NOMO-1 treated with dmso at 0.1 percent for 144 hours (cell line): ENCODE measurements at regions not wholly inside any gene's neighbourhood (a gene's known extent, or its start where the extent isn't known, plus 50 kb on each side); places are given as distances from the start of the nearest gene placed in this dataset.
"Not testable (repeated sequence)": the region's sequence is repeated elsewhere in the genome, so short reads cannot be mapped to it uniquely, and the experiment has no call there.

Experiments
- DNase-seq: peaks from one replicate; lab custom pipeline; 2025; ENCODE audit not compliant: unreplicated experiment; lab: John Stamatoyannopoulos, UW

DNA sequence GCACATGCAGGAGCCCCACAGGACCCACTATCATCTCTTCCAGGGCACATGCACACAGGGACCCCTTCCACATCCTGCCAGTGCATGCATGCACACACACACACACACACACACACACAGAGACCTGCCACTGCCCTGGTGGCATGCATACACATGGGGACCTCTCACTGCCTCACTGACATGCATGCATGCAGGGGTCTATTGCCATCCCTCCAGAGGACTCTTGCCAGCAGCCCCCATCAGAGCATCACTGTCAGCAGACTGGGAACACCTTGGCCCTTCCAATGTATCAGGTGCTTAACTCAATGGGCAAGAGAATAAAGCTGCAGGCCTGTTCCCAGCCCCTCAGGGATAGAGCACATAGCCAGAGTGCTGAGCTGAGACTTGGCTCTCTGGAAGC, 433.6 kb upstream of the PPP1R2C start:
- DNase-seq: no peak

DNA sequence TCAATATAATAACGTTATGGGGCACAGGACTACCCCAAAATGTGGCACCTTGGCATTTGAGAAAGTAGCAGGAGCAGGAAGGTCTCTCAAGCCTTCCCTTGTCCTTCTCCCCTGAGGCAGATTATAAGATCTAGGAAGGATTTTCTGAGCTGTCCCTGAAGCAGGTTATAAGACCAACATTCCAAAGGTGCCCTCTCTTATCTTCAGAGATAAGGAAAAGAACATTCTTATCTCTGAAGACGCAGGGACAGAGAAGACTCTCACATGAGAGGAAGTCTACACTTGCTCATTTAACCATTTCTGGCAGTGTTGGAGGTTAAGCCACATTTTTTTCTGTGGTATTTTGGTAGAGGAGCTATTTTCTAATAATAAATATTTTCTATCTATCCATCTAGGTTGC, 437.9 kb upstream of the MAOA start:
- DNase-seq: no peak

DNA sequence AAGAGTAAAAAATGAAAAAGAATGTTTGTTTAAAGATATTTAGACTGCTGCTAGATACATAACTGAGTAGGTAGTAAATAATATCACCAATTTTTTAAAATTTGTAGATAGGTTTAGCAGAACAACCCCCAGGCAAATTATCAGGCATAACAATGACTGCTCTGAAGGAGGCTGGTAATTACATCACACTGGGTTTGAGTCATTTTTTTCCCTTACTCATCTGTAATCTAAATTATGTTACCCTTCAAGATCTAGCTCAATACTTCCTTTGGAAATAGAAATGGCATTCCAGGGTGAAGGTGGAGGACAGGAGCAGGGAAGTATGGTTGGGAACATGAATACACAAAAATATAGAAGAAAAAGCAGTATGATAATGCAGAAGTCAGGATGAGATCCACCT, 431.6 kb upstream of the MAOA start:
- DNase-seq: no peak

DNA sequence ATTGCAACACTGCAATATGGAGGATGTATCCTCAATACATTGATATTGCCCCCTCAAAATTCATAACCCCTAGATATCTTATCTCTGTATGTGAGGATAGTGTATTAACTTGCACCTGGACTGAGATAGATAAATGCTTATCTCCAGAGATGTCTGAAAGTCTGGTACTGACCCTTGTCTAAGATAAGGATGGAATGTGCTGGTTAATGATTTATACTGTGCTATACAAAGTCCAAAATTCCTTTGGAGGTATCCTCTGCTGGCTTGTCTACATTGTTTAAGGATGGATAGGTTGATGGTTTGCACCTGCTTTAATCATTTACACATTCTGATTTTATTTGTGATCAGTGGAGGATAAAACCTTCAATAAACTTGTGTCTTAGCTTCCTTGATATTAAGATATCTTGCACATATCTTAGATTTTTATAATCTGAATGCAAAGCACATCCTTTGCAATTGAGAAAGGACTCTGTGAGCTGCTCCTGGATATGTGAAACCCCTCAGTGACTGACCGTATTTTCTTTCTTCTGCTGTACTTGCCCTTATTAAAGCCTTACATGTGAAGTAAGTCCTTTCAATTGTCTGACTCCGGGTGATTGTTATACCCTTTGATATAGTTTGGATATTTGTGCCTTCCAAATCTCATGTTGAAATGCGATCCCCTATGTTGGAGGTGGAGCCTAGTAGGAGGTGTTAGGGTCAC, 430.3 kb upstream of the MAOA start:
- DNase-seq: no peak

- DNase-seq: no peak
Measured at GRCh38 chrX:43238461-43238945, 417.6 kb upstream of the MAOA start.

GRCh38 chrX:43239356-43239755, 416.7 kb upstream of the MAOA start:
- no peak for DNase-seq

DNA sequence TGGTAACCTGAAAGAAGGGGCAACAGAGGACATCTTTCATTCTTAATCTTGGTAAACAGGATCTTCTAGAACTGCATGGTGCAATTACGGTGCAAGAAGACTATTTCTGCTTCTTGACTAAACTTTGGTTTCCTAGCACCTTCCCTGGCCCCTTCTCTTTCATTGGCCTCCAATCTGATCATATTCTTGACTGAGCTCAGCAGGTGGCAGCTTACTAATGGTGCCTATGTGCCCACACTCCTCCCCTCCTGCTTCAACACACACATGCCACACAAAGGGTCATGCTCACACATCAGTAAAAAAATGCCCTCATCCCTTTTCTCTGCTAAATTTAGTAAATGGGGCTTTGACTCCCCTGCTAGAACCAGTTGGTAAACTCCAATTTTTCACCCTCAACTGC, 400.5 kb upstream of the MAOA start:
- DNase-seq: no peak

GRCh38 chrX:43266487-43266886, 389.6 kb upstream of the MAOA start:
- no peak for DNase-seq

DNA sequence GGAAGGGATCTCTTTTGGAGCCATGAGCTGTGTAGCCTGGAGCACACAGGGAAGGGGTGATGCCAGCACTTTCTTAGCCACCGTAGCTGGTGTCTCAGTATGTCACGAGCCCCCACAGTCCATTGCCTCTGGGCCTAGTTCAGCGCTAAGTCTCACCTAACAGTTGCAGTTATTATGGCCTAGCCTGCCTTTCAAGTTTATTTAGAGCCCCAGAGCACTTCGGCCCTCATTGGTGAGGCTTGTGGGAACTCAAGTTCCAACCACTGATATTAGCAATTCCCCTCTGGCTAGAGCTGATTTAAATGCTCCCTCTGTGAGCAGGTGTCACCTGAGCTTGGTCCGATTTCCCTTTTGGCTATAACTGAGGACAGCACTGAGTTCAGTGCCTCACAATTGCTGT, 388.4 kb upstream of the MAOA start:
- no peak for DNase-seq

DNA sequence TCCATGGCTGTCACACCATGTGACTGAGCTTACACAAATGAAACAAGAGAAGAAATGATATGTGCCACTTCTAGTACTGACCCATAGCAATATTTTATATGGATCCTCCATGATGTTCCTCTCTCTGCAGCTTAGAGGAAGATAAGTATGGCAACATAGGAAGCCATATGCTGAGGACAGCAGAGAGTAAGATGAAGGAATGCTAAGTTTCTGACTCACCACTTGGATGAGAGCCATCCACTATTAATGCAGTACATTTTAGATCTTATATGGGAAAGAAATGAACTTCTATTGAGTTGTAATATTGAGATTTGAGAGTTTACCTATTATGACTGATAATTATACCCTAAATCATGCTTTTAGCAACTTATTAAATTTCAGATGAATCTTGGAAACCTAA, 386.9 kb upstream of the MAOA start:
- no peak for DNase-seq

DNA sequence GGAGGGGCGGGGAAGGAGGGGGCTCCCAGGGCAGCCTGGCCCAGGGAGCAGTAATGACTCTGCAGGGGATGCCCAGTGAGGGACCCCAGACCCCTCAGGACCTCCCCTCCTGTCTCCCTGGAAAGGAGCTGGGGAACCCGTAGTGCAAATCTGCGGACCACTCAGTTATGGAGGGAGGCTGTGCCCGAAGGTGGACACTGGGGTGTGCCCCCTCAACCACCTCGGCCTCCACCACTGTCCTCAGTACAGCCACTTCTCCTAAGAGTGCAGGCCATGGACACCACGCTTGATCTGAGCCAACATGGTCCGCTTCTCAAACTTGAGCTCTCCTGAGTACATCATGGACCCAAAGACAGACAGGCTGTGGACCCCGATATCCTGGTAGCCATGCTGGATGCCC, 378.2 kb upstream of the MAOA start:
- no peak for DNase-seq

GRCh38 chrX:43278440-43278839, 377.7 kb upstream of the MAOA start:
- no peak for DNase-seq

DNA sequence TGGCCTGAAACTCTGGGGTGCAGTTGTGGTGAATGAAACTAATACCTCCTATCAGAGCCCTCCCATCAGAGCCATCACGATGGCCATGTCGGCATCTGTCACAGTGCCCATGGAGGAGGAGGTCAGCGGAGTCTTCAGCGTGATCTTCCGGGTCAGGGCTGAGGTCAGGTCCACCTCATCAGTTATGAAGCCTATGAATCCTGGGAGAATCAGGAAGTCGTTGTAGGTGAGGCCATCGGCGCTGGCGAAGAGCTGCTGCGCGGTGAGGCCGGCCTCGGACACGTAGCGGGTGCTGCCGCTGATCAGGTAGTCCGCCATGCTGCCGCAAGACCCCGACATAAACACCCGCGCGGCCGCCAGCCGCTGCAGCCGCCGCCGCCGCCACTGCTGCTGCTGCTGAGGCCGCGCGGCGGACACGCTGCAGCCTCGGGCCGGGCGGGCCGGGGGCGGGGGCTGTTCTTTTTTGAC, 376.7 kb upstream of the MAOA start:
- DNase-seq: no peak

GRCh38 chrX:43283187-43283586, 372.9 kb upstream of the MAOA start:
- no peak for DNase-seq

DNA sequence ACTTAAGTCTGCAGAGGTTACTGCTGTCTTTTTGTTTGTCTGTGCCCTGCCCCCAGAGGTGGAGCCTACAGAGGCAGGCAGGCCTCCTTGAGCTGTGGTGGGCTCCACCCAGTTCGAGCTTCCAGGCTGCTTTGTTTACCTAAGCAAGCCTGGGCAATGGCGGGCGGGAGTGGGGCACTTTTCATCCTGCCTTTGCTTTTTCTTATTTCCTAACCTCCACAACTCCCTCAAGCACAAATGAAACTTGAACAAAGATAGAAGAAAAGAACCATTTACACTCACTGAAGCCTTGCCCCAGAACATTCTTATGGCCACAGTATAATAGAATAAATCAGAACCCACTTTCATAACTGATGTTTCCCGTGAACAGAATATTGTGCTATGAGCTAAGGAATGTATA, 344.5 kb upstream of the MAOA start:
- not testable (repeated sequence) for DNase-seq

- DNase-seq: no peak
Measured at GRCh38 chrX:43313035-43313434, 343.1 kb upstream of the MAOA start.

DNA sequence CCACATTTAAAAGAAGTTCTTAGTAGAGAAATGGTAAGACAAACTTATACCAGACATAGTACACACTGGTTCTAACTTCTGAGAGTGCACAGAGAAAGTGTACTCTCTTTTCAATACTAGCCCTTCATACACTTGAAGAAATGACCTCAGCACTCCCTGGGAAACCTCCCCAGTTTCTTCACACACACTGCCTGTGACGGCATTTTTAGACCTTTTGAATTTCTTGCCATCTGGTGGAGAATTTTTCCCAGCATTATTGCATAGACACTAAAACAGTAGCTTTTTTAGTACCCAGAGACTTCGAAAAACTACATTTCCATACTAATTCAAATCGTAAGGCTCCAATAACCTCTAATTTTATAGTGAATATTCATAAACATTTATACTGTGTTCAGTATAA, 341.6 kb upstream of the MAOA start:
- no peak for DNase-seq

GRCh38 chrX:43315622-43316021, 340.5 kb upstream of the MAOA start:
- no peak for DNase-seq

DNA sequence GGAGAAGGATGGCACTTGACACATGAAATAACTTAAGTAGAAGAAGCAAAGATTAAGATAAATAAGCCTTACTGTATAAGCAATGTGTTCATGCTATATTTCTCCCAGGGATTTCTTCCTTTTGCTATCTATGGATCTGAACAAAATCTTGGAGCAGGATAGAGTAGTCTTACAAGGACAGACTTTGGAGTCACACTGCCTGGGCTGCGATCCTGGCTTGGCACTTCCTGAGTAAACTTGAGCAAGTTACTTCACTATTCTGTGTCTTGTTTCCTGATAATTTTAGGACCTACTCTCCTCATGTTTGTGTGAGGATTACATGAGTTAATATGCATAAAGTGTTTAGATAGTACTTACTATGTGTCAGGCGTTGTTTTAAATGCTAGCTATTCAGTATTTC, 340.0 kb upstream of the MAOA start:
- no peak for DNase-seq

- DNase-seq: no peak
Measured at GRCh38 chrX:43317378-43317777, 338.7 kb upstream of the MAOA start.

- DNase-seq: no peak
Measured at GRCh38 chrX:43328358-43328946, 327.6 kb upstream of the MAOA start.

DNA sequence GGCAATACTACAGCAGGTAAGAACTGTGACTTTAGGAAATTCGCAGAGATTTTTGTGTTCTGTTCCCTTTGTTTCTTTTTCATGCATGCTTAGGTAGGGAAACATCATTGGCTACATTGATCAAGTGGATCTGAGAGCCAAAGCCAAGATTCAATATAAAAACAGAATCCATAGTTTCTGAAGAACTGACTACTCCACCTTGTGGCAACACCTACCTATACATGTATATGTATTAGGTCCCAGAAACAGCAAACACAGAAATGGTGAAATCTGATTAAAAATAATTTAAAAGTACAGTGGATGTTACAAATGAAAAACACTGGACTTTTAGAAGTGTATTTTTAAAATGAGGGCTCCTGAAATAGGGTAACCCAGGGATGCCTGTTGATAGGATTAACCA, 322.6 kb upstream of the MAOA start:
- DNase-seq: no peak

GRCh38 chrX:43345166-43345565, 310.9 kb upstream of the MAOA start:
- no peak for DNase-seq
